GM19324 (cell line): ENCODE measurements at regions not wholly inside any gene's neighbourhood (a gene's known extent, or its start where the extent isn't known, plus 50 kb on each side); places are given as distances from the start of the nearest gene placed in this dataset.
"Not testable (repeated sequence)": the region's sequence is repeated elsewhere in the genome, so short reads cannot be mapped to it uniquely, and the experiment has no call there.

Experiments
- ATAC-seq: cut with Tn5 transposase; IDR thresholded peaks from one replicate; pipeline ENCODE4 v1.9.1; 2021; ENCODE audit warnings: mild to moderate bottlenecking, moderate library complexity; ENCODE audit not compliant: unreplicated experiment, low FRiP score

DNA sequence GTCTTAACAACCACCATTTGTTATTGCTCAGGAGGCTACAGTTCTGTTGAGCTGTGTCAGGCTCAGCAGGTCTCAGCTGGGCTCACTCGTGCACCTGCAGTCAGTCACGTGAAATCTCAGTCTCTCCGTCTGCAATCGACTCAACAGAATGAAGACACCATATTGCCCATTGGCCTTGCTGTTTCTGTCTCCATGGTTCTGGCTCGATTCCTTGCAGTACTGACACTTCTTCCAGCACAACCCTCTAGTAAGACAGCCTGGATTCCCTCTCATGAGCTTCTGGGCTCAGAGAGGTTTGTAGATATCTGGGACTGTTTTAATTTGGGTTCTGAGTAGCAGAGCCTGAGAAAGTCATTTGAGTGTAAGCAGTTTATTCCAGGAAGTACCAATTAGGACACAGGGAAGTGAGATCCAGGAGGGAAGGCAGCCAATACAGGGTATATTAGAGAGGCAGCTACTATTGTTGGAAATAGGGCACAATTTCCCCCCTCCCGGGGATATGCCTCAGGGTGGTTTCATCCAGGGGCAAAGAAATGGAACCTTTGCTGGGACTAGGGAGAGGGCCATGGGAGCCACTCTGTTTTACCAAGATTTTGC lies 87.4 kb upstream of the RALGAPA2 start:
- ATAC-seq: no peak

GRCh38 chr20:20797521-20798310 lies 85.3 kb upstream of the RALGAPA2 start:
- ATAC-seq: no peak

GRCh38 chr20:20796766-20797440 lies 84.5 kb upstream of the RALGAPA2 start:
- no peak for ATAC-seq

DNA sequence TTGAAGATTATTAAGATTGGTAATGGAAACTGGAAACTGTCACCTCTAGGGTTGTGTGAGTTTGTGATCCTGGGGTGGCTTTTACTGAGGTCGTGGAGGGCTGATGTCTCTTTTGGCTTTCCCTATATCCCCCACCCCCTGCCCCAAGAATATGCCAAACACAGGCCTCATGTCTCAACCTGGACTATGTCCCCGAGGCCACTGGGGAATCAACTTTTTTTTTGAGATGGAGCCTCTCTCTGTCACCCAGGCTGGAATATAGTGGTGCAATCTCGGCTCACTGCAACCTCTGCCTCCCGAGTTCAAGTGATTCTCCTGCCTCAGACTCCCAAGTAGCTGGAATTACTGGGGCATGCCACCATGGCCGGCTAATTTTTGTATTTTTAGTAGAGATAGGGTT lies 83.3 kb upstream of the RALGAPA2 start:
- ATAC-seq: no peak

DNA sequence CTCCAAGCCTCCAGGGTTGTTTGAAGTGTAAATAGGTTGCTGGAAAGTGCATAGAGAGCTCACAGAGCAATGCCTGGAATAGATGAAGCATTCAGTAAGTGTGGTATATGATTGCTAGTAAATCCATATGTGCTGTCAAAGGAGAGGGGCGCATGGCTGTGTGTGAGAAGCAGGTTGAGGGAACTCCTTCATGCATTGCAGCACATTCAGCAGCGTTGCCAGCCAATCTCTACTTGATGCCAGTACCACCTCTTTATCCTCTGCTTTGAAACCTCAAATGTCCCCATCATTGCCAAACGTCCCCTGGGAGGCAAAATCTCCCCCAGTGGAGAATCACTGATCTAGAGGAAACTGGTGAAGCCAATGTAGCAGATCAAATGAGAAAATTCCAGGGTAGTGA lies 82.7 kb upstream of the RALGAPA2 start:
- no peak for ATAC-seq

DNA sequence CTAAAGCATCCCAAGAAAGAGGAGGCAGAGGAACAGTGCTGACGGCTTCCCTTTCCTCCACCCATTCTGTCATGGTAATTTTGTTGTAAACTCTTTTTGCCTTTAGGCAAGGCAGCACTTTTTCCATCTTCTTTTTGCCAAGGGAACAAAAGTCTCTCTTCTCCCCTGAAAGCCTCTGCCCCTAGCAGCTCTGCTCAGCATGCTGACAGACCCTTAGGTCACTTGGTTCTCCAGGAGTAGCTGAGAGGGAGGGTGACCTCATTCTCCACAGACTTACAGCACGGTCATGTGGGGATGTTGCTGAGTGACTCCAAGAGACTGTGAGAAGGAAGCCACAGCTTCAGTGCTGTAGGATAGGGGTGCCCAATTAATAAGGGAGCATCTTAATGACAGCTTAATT lies 81.1 kb upstream of the RALGAPA2 start:
- ATAC-seq: no peak

DNA sequence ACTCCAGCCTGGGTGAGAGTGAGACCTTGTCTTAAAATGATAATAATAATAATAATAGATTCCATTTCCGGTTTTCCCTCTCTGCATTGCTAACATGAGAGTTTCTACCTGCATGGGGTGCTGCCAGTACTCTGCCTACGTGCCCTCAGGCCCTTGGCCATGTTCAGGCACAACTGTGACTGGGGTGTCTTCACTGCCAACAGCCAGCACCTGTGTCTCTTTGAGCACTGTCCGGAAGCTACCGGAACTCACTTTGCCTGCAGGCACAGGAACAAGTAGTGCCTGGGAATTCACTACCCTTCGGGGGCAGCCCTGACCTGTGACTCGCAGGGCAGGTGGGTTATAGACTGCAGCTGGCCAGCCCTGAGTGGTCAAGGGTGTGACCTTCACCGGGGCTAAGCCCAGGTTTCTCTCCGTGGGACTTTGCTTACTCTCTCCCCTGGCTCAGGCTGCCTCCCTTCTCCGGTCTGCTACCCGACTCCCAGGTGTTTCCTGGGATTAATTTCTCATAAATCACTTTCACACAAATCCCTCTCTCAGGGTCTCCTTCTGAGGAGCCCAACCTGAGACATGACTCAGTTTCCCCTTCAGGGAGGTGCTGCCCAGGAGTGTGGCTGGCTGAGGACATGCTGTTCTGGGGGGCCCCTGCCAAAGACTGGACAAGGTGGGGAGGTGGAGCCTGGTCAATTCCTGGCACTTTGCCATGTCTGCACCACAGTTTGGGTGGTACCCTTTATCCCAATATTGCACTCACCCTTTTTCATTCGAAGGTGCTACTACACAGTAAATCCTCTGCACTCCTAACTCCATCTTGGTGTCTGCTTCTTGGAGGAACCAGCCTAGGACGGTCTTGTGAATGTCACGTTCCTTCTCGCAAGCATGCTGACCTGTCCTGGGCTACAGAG lies 79.5 kb upstream of the RALGAPA2 start:
- no peak for ATAC-seq

- no peak for ATAC-seq
Measured at GRCh38 chr20:20788308-20788707, 75.9 kb upstream of the RALGAPA2 start.

- ATAC-seq: no peak
Measured at GRCh38 chr20:20786428-20786827, 74.0 kb upstream of the RALGAPA2 start.

DNA sequence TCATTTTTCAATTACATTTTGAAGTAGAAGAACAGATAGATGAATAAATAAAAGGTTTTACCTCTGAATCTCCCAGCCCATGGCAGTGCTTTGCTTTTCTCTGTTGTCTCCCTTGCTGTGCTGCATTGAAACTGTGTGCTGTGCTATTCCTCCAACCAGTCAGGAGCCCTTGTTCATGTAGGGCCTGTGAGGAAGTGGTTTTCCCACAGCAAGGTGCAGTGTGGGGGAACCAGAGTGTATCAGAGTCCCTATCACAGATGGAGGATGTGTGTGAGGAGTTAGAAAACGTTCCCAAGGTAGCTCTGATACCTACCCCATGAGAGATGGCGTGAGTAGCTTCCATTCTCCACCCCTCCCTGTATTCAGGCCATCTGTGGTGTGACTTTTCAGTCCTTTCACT lies 72.8 kb upstream of the RALGAPA2 start:
- ATAC-seq: no peak

- ATAC-seq: not testable (repeated sequence)
Measured at GRCh38 chr20:20784450-20784849, 72.0 kb upstream of the RALGAPA2 start.

DNA sequence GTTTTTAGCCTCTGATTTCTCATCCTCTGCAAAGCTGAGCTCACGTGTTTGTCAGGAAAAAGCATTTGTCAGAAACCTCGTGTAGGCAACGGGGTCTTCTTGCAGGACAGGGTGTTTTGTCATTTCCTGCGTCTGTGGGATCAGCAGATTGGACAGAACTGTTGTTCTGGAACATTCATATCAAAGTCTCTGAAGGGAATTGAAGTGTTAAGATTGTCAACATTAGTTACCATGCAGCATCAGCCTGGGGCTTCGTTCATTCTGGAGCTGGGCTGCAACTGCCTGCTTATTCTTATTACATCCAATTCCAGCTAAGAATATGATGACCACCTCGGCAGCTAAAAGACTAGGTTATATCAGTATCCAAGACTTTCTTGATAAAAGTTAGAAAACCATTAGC lies 71.0 kb upstream of the RALGAPA2 start:
- ATAC-seq: no peak

DNA sequence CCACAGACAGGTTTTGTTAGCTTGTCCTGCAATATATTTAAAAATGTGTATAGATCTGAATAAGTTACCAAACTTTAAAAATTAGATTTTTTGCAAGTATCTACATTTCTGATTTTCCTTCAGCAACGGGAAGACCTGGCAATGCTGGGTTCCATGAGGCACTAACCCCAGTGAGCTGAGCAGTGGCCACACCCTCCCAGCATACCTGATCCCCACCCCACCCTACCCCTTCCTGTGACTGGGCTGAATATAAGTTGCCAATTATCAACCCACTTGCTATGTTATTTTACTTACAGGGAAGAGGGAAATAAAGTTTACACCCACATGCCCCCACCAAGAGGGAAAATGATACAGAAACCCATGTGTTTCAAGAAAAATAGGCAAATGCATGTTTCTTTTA lies 70.3 kb upstream of the RALGAPA2 start:
- no peak for ATAC-seq

GRCh38 chr20:20782231-20782630 lies 69.8 kb upstream of the RALGAPA2 start:
- no peak for ATAC-seq

- ATAC-seq: no peak
Measured at GRCh38 chr20:20781029-20781428, 68.6 kb upstream of the RALGAPA2 start.

GRCh38 chr20:20780127-20780824 lies 67.8 kb upstream of the RALGAPA2 start:
- ATAC-seq: peak; percentile 73

- no peak for ATAC-seq
Measured at GRCh38 chr20:20778676-20779075, 66.2 kb upstream of the RALGAPA2 start.

GRCh38 chr20:20772497-20773085 lies 60.1 kb upstream of the RALGAPA2 start:
- no peak for ATAC-seq

DNA sequence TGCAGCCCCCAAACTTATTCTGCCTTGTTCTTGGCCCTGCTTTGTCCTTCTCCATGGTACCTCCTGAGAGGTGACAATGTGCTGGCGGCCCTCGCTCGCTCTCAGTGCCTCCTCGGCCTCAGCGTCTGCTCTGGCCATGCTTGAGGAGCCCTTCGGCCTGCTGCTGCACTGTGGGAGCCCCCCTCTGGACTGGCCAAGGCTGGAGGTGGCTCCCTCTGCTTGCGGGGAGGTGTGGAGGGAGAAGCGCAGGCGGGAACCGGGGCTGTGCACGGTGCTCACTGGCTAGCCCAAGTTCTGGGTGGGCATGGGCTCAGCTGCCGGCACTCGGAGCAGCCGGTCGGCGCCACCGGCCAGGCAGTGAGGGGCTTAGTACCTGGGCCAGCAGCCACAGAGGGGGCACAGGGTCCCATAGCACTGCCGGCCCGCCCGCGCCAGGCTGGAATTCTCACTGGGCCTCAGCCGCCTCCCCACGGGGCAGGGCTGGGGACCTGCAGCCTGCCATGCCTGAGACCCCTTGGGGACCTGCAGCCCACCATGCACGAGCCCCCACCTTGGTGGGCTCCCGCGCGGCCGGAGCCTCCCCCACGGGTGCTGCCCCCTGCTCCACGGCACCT lies 55.9 kb upstream of the RALGAPA2 start:
- ATAC-seq: no peak
